HepG2 (cell line): ENCODE measurements at regions not wholly inside any gene's neighbourhood (a gene's known extent, or its start where the extent isn't known, plus 50 kb on each side); places are given as distances from the start of the nearest gene placed in this dataset.

Experiments
- ATAC-seq: fragments of 200-7000 bp; cut with Tn5 transposase; 3 replicates; pipeline ENCODE4 v1.9.1; 2020; ENCODE audit warnings: mild to moderate bottlenecking, moderate library complexity
- BruUV-seq: library from RNA; stranded (reverse); fragments of 400-500 nt; replicated peaks from 2 replicates; lab custom pipeline; 2021; lab: Mats Ljungman, UMichigan
- CTCF ChIA-PET: fragments of 300-600 bp; formaldehyde crosslinking; extraction: SDS; loops from one replicate; lab custom pipeline; 2021; ENCODE audit warnings: low total read pairs, inconsistent platforms, low intra/inter-chr PET ratio; lab: Yijun Ruan, JAX
- POLR2A ChIA-PET: fragments of 350-600 bp; sonication (Branson Sonifier 250); formaldehyde crosslinking; loops from one replicate; lab custom pipeline; 2020; ENCODE audit warnings: antibody characterized with exemption, inconsistent platforms; lab: Yijun Ruan, JAX
- DNase-seq: peaks from one replicate; pipeline ENCODE4 v3.0.0-alpha.2; 2015; ENCODE audit warnings: low spot score
- FAIRE-seq: peaks from 3 replicates; lab custom pipeline; 2011; peaks lifted over from hg19 to GRCh38; lab: Jason Lieb, UNC
- H2AFZ ChIP-seq: one replicate; pipeline ENCODE4 v1.6.1; 2011; ENCODE audit warnings: low read length, inconsistent platforms
- H3K27ac ChIP-seq: fragments of 300-600 bp; 3 replicates; pipeline ENCODE4 v1.8.0; 2011; ENCODE audit warnings: mixed run types, mild to moderate bottlenecking, mixed read lengths, low read length, inconsistent platforms; ENCODE audit not compliant: insufficient read depth; ENCODE audit errors: extremely low read length
- H3K27me3 ChIP-seq, 2 experiments: fragments of 200-600 bp in 1 of 2; 2 replicates in 1 of 2; 3 replicates in 1 of 2; pipeline versions ENCODE4 v1.6.0 to v1.8.0; 2011; ENCODE audit warnings: low read length in 2 of 2, mild to moderate bottlenecking in 2 of 2, moderate library complexity in 2 of 2, inconsistent platforms in 1 of 2; ENCODE audit not compliant: insufficient read depth in 2 of 2, control insufficient read depth in 1 of 2
- H3K36me3 ChIP-seq, 2 experiments: fragments of 200-600 bp in 1 of 2; replicated peaks in 1 of 2; 2 replicates in 1 of 2; 3 replicates in 1 of 2; pipeline versions ENCODE4 v1.5.1 to v1.8.0; 2011; ENCODE audit warnings: low read length in 2 of 2, inconsistent platforms in 1 of 2; ENCODE audit not compliant: insufficient read depth in 2 of 2, control insufficient read depth in 1 of 2
- H3K4me1 ChIP-seq: 2 replicates; pipeline ENCODE4 v1.5.1; 2012; ENCODE audit warnings: low read length, inconsistent platforms; ENCODE audit not compliant: insufficient read depth
- H3K4me2 ChIP-seq: 2 replicates; pipeline ENCODE4 v1.6.0; 2011; ENCODE audit warnings: low read depth, low read length, inconsistent platforms
- H3K4me3 ChIP-seq, 3 experiments: fragments of 200-600 bp in 1 of 3; sonication (generic), shearing (Covaris generic) in 1 of 3; replicated peaks in 1 of 3; 2 replicates each; pipeline ENCODE4 v1.5.1; 2011 to 2016; ENCODE audit warnings: low read length in 3 of 3, inconsistent platforms in 2 of 3, low read depth in 2 of 3, mild to moderate bottlenecking in 2 of 3, control low read depth in 1 of 3, mixed read lengths in 1 of 3; ENCODE audit not compliant: insufficient read depth in 1 of 3
- H3K79me2 ChIP-seq: one replicate; pipeline ENCODE4 v1.6.1; 2011; ENCODE audit warnings: low read length, inconsistent platforms; ENCODE audit not compliant: insufficient read depth
- H3K9ac ChIP-seq: 2 replicates; pipeline ENCODE4 v1.6.0; 2011; ENCODE audit warnings: mild to moderate bottlenecking, low read depth, low read length, inconsistent platforms; ENCODE audit not compliant: insufficient read depth
- H3K9me3 ChIP-seq: 2 replicates; pipeline ENCODE4 v1.5.1; 2012; ENCODE audit warnings: mild to moderate bottlenecking, low read length
- H4K20me1 ChIP-seq: 2 replicates; pipeline ENCODE4 v1.6.0; 2011; ENCODE audit warnings: inconsistent platforms, mild to moderate bottlenecking, low read length, moderate library complexity; ENCODE audit not compliant: insufficient read depth
- ADNP ChIP-seq: sonication (generic); formaldehyde crosslinking; IDR thresholded peaks from 2 replicates; pipeline ENCODE4 v1.4.0; 2020; ENCODE audit warnings: missing genetic modification reagents
- BRD4 ChIP-seq: sonication (generic); formaldehyde crosslinking; IDR thresholded peaks from 2 replicates; pipeline ENCODE4 v1.4.0; 2020; ENCODE audit warnings: missing genetic modification reagents
- CCDC6 ChIP-seq: sonication (generic); formaldehyde crosslinking; IDR thresholded peaks from 2 replicates; pipeline ENCODE4 v1.8.1; 2022; ENCODE audit warnings: mild to moderate bottlenecking, missing genetic modification reagents, moderate library complexity
- FOXK1 ChIP-seq: sonication (generic); formaldehyde crosslinking; IDR thresholded peaks from 2 replicates; pipeline ENCODE4 v1.4.0; 2020; ENCODE audit warnings: low read depth, missing genetic modification reagents, borderline replicate concordance
- GATAD2A ChIP-seq: IDR thresholded peaks from 2 replicates; pipeline ENCODE4 v1.6.1; 2016
- IKZF4 ChIP-seq: sonication (generic); formaldehyde crosslinking; IDR thresholded peaks from 2 replicates; pipeline ENCODE4 v1.5.1; 2020; ENCODE audit warnings: borderline replicate concordance, mild to moderate bottlenecking, low read depth, missing genetic modification reagents; ENCODE audit errors: not compliant biosample characterization
- NR1H2 ChIP-seq: sonication (generic); formaldehyde crosslinking; IDR thresholded peaks from 2 replicates; pipeline ENCODE4 v1.8.1; 2022; ENCODE audit warnings: low read depth, missing genetic modification reagents, borderline replicate concordance
- PPARG ChIP-seq: conservative IDR thresholded peaks from 2 replicates; pipeline ENCODE4 v1.6.1; 2016; ENCODE audit warnings: missing biosample characterization, missing genetic modification reagents
- SALL2 ChIP-seq: sonication (generic); formaldehyde crosslinking; IDR thresholded peaks from 2 replicates; pipeline ENCODE4 v1.8.1; 2023; ENCODE audit warnings: mild to moderate bottlenecking, missing genetic modification reagents, inconsistent platforms
- ZMYM2 ChIP-seq: sonication (generic); formaldehyde crosslinking; IDR thresholded peaks from 2 replicates; pipeline ENCODE4 v1.8.0; 2022; ENCODE audit warnings: mild to moderate bottlenecking, missing genetic modification reagents
- ZNF121 ChIP-seq: sonication (generic); formaldehyde crosslinking; IDR thresholded peaks from 2 replicates; pipeline ENCODE4 v1.5.0; 2020; ENCODE audit warnings: mild to moderate bottlenecking, missing genetic modification reagents
- ZNF274 ChIP-seq: sonication (generic); formaldehyde crosslinking; IDR thresholded peaks from 2 replicates; pipeline ENCODE4 v1.5.1; 2020; ENCODE audit warnings: mild to moderate bottlenecking, missing genetic modification reagents
- ZNF530 ChIP-seq: sonication (generic); formaldehyde crosslinking; IDR thresholded peaks from 2 replicates; pipeline ENCODE4 v1.5.0; 2020; ENCODE audit warnings: low read depth, mild to moderate bottlenecking, missing genetic modification reagents
- ZNF761 ChIP-seq: sonication (generic); formaldehyde crosslinking; conservative IDR thresholded peaks from 2 replicates; pipeline ENCODE4 v1.4.0; 2020; ENCODE audit warnings: mild to moderate bottlenecking, missing genetic modification reagents
- ZNF768 ChIP-seq: sonication (generic); formaldehyde crosslinking; IDR thresholded peaks from 2 replicates; pipeline ENCODE4 v1.4.0; 2020; ENCODE audit warnings: missing genetic modification reagents
- ZNF792 ChIP-seq: IDR thresholded peaks from 2 replicates; pipeline ENCODE4 v1.6.1; 2016
- WGBS: methylation state at CpG from one replicate; pipeline ENCODE4 v1.1.6; 2017; ENCODE audit warnings: low lambda C conversion rate; 5-methylcytosine and 5-hydroxymethylcytosine counted together
- in situ Hi-C: cut with HindIII; loops from 2 replicates; pipeline ENCODE4 v1.10.0; 2017; ENCODE audit warnings: low pct_unique_long_range_greater_than_20kb; ENCODE audit not compliant: extremely low pct_ligation_motif_present
- intact Hi-C: fragments of 100-400 bp; cut with micrococcal nuclease; formaldehyde crosslinking; loops from one replicate; pipeline ENCODE4 v1.10.0; 2022; ENCODE audit not compliant: unreplicated experiment

GRCh38 chr16:9555051-9555450 lies 463.6 kb downstream of the HAPSTR1 start:
- no TSS peak for BruUV-seq
- 1% methylated on average over 3 of the region's 3 CpGs for WGBS
- H2AFZ ChIP-seq, result no peak overlapping the region
- H3K4me2 ChIP-seq, result no peak overlapping the region
- no peak overlapping the region for H3K4me3 ChIP-seq
- DNase-seq, result no peak
- intact Hi-C loops (no loop called here), in situ Hi-C loops (no loop called here)
- H3K4me1 ChIP-seq, result no peaks in the 10 kb centered on the region
- no peaks in the 10 kb centered on the region for H3K9me3 ChIP-seq
- no peak overlapping the region for H3K27ac ChIP-seq
- H3K9ac ChIP-seq, result no peak overlapping the region
- H3K36me3 ChIP-seq, result no peaks in the 10 kb centered on the region
- ChIA-PET POLR2A (no interaction called here), CTCF (no interaction called here)
- no peaks in the 10 kb centered on the region for H3K27me3 ChIP-seq
- ATAC-seq, result no peak
- H3K79me2 ChIP-seq, result no peaks in the 10 kb centered on the region
- FAIRE-seq, result no peak
- TF ChIP-seq IKZF4 (CRISPR knock-in tag) (no peak), CCDC6 (CRISPR knock-in tag) (no peak), ZNF761 (no peak), ZMYM2 (no peak), BRD4 (CRISPR knock-in tag) (no peak), ZNF530 (CRISPR knock-in tag) (no peak), NR1H2 (CRISPR knock-in tag) (no peak), ADNP (CRISPR knock-in tag) (no peak), ZNF792 (CRISPR knock-in tag) (no peak), SALL2 (CRISPR knock-in tag) (no peak), FOXK1 (CRISPR knock-in tag) (no peak), ZNF768 (CRISPR knock-in tag) (no peak), GATAD2A (CRISPR knock-in tag) (no peak), ZNF274 (CRISPR knock-in tag) (no peak), ZNF121 (no peak), PPARG (CRISPR knock-in tag) (no peak)
- no peaks in the 10 kb centered on the region for H4K20me1 ChIP-seq
